ENCODE measurements at regions not wholly inside any gene's neighbourhood (a gene's known extent, or its start where the extent isn't known, plus 50 kb on each side); places are given as distances from the start of the nearest gene placed in this dataset.

DNA sequence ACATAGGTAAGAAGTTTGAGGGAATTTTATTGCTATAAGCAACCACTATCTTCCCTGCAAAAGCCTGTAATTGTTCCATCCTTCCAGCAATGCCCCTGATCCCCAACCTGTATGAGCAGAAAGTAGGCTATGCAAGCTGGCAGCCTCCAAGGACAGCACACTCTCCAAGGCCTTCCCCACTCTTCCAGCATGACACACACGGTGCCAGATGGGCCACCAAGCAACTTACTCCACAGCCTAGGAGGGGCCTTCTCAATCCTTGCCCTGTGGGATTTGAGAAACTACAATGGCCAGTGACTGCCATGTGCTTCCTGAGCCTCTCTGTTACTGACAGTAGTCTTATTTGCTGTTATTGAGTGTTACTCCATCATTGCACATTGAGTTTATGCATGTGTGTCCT, 137.5 kb downstream of the ACTR3 start:
- H3K27me3 ChIP-seq (ENCODE audit: control insufficient read depth, insufficient read depth, low read length): peaks cover 6% of the 10 kb centered on the region
- no peak overlapping the region for H3K4me3 ChIP-seq (ENCODE audit: low read depth, low read length)
- no peak for DNase-seq (ENCODE audit: low read depth, low spot score)
- TF ChIP-seq, protein P1, sequence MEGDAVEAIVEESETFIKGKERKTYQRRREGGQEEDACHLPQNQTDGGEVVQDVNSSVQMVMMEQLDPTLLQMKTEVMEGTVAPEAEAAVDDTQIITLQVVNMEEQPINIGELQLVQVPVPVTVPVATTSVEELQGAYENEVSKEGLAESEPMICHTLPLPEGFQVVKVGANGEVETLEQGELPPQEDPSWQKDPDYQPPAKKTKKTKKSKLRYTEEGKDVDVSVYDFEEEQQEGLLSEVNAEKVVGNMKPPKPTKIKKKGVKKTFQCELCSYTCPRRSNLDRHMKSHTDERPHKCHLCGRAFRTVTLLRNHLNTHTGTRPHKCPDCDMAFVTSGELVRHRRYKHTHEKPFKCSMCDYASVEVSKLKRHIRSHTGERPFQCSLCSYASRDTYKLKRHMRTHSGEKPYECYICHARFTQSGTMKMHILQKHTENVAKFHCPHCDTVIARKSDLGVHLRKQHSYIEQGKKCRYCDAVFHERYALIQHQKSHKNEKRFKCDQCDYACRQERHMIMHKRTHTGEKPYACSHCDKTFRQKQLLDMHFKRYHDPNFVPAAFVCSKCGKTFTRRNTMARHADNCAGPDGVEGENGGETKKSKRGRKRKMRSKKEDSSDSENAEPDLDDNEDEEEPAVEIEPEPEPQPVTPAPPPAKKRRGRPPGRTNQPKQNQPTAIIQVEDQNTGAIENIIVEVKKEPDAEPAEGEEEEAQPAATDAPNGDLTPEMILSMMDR (IDR thresholded peaks at IDR 0.05; ENCODE audit: low read depth, low read length): no peak
- POLR2A ChIA-PET: no interaction called here
- H3K27ac ChIP-seq (ENCODE audit: low read depth, low read length): no peak overlapping the region
- H3K9me3 ChIP-seq (ENCODE audit: control insufficient read depth, insufficient read depth, low read length): no peaks in the 10 kb centered on the region
- CTCF ChIA-PET: no interaction called here

DNA sequence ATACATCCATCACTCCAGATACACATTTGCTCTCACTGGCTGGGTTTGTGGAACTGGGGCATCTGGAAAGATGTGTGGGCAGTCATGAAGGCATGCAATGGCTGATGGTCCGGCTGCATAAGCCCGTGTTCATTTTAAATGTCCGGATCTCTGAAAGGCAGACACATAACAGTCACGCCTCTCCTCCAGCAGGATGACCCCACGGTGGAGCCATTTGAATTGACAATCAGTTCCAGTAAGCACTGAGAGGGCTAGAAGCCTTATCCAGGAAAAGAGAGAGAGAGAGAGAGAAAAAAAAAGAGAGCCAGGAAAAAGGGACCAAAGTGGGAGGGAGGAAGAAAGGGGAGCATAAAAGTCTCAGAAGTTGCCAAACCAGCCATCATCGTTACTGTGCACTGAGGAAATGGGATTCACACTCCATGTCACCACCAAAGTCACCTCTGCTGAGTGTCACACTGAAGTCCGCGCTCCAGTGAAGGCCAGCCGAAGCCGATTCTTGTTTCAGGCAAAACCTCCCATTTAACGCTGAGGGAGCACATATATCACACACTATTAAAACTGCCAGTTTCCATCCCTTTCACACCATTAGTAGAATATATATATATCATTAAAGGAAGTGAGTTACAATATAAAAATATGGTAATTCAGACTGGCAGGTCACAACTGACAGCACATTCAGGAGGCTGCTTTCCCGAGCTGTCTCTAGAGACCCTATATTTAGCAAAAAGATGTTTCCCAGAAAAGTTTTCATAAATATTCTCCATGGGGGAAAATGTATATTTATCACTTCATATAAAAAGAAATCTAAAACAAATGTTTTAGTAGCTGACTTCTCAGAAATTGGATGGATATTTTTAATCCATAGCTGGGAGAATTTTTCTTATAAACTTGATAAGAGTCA, 142.0 kb downstream of the ACTR3 start:
- CTCF ChIA-PET: no interaction called here
- POLR2A ChIA-PET: no interaction called here
- DNase-seq (ENCODE audit: low read depth, low spot score): no peak
- no peak overlapping the region for H3K27ac ChIP-seq (ENCODE audit: low read depth, low read length)
- peaks cover 9% of the 10 kb centered on the region for H3K27me3 ChIP-seq (ENCODE audit: control insufficient read depth, insufficient read depth, low read length)
- H3K9me3 ChIP-seq (ENCODE audit: control insufficient read depth, insufficient read depth, low read length): no peaks in the 10 kb centered on the region
- no peak overlapping the region for H3K4me3 ChIP-seq (ENCODE audit: low read depth, low read length)
- TF ChIP-seq, protein P1 (IDR thresholded peaks at IDR 0.05; ENCODE audit: low read depth, low read length): no peak

DNA sequence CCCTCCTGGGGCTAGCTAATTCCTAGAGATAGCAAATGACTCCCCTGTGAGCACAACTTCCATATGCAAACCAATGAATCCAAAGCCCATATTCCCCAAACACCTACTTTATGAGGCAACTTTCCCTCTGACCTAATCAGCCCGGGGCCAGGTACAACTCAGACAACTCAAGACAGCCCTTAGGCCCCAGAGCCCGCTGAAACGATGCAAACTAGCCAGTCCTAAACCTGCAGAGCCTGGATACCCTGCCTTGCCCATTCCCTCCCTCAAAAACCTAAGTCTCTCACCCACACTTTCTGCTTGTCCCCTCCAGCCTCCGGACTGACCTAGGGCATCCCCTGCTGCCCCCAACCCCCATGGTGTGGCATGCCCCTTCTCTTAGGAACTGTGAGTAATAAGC, 142.8 kb downstream of the ACTR3 start:
- no peak overlapping the region for H3K27ac ChIP-seq (ENCODE audit: low read depth, low read length)
- ChIA-PET POLR2A (no interaction called here), CTCF (no interaction called here)
- peaks cover 9% of the 10 kb centered on the region for H3K27me3 ChIP-seq (ENCODE audit: control insufficient read depth, insufficient read depth, low read length)
- H3K9me3 ChIP-seq (ENCODE audit: control insufficient read depth, insufficient read depth, low read length): no peaks in the 10 kb centered on the region
- TF ChIP-seq, protein P1 (IDR thresholded peaks at IDR 0.05; ENCODE audit: low read depth, low read length): no peak
- DNase-seq (ENCODE audit: low read depth, low spot score): no peak
- no peak overlapping the region for H3K4me3 ChIP-seq (ENCODE audit: low read depth, low read length)

DNA sequence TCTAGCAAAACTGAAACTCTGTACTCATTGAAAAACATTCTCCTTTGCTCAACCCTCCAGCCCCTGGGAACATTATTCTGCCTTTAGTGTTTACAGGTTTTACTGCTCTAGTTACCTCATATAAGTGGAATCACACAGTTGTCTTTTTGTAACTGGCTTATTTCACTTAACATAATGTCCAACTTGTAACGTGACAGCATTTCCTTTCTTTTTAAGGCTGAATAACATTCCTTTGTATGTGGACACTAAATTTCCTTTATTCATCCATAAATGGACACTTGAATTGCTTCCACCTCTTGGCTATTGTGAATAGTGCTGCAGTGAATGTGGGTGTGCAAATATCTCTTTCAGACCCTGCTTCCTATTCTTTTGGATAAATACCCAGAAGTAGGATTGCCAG, 144.9 kb downstream of the ACTR3 start:
- ChIA-PET CTCF (no interaction called here), POLR2A (no interaction called here)
- TF ChIP-seq, protein P1 (IDR thresholded peaks at IDR 0.05; ENCODE audit: low read depth, low read length): no peak
- Histone ChIP-seq H3K27me3 (ENCODE audit: control insufficient read depth, insufficient read depth, low read length) (peaks cover 9% of the 10 kb centered on the region), H3K27ac (ENCODE audit: low read depth, low read length) (no peak overlapping the region), H3K4me3 (ENCODE audit: low read depth, low read length) (no peak overlapping the region), H3K9me3 (ENCODE audit: control insufficient read depth, insufficient read depth, low read length) (no peaks in the 10 kb centered on the region)
- no peak for DNase-seq (ENCODE audit: low read depth, low spot score)

DNA sequence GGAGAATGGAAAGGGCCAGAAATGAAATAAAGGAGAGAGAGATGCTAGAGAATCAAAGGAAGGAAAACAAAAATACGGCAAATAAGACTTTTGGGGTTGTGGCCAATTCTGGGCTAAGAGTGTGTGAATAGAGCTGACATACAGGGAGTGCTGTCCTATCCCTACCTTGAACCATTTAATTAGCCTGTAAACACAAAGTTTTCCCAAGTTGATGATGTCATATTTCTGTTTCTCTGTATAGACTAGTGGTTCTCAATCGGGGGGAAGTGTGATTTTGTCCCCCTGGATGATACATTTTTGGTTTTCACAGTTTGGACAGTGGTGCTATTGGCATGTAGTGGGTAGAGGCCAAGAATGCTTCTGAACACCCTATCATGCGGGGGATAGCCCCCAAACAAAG, 148.8 kb downstream of the ACTR3 start:
- CTCF ChIA-PET: interaction anchor here (1.2 kb wide), 1 partner anchor 15 kb away, joined by 3 read pairs; no protein-coding TSS in a partner anchor
- H3K9me3 ChIP-seq (ENCODE audit: control insufficient read depth, insufficient read depth, low read length): no peaks in the 10 kb centered on the region
- TF ChIP-seq, protein P1 (IDR thresholded peaks at IDR 0.05; ENCODE audit: low read depth, low read length): no peak
- H3K27me3 ChIP-seq (ENCODE audit: control insufficient read depth, insufficient read depth, low read length): peaks cover 3% of the 10 kb centered on the region
- no peak overlapping the region for H3K27ac ChIP-seq (ENCODE audit: low read depth, low read length)
- DNase-seq (ENCODE audit: low read depth, low spot score): no peak
- H3K4me3 ChIP-seq (ENCODE audit: low read depth, low read length): no peak overlapping the region
- POLR2A ChIA-PET: no interaction called here
